Epithelial cell of esophagus (primary cell): ENCODE measurements at regions not wholly inside any gene's neighbourhood (a gene's known extent, or its start where the extent isn't known, plus 50 kb on each side); places are given as distances from the start of the nearest gene placed in this dataset.
A peak's percentile ranks its signal among the peaks of the same experiment; 100 is the strongest.

ENCODE experiments used
- DNase-seq: peaks from one replicate; pipeline ENCODE4 v3.0.0; 2010; ENCODE audit warnings: low read depth
- H3K4me3 ChIP-seq: 2 replicates; pipeline ENCODE4 v1.5.1; 2011; ENCODE audit warnings: mild to moderate bottlenecking, low read length, control low read depth
- TF ChIP-seq, protein P1 (sequence below): IDR thresholded peaks from 2 replicates; pipeline ENCODE4 v1.5.1; 2011; ENCODE audit warnings: low read depth, mild to moderate bottlenecking, low read length, control low read depth, inconsistent platforms; ENCODE audit not compliant: insufficient read depth; ENCODE audit errors: missing control alignments

DNA sequence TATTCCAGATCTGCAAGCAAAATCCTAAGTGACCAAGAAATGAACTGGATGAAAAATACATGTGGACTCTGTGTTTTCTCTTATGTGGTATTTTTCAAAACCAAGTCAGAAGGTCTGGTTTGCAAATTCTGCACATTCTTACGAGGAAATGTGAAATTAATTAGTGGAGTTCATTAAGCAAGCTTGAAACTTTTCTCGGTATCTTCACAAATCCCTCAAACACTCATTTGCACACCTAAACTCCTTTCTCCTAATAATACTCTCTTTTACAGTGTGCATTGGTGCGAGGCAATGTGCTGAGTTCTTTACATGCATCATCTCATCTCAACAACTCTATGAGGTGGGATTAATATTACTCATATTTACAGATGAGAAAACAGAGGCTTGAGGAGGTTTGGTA, 82.1 kb downstream of the MTERF1 start:
- no peak overlapping the region for H3K4me3 ChIP-seq
- TF ChIP-seq, protein P1, sequence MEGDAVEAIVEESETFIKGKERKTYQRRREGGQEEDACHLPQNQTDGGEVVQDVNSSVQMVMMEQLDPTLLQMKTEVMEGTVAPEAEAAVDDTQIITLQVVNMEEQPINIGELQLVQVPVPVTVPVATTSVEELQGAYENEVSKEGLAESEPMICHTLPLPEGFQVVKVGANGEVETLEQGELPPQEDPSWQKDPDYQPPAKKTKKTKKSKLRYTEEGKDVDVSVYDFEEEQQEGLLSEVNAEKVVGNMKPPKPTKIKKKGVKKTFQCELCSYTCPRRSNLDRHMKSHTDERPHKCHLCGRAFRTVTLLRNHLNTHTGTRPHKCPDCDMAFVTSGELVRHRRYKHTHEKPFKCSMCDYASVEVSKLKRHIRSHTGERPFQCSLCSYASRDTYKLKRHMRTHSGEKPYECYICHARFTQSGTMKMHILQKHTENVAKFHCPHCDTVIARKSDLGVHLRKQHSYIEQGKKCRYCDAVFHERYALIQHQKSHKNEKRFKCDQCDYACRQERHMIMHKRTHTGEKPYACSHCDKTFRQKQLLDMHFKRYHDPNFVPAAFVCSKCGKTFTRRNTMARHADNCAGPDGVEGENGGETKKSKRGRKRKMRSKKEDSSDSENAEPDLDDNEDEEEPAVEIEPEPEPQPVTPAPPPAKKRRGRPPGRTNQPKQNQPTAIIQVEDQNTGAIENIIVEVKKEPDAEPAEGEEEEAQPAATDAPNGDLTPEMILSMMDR = no peak
- DNase-seq = no peak

DNA sequence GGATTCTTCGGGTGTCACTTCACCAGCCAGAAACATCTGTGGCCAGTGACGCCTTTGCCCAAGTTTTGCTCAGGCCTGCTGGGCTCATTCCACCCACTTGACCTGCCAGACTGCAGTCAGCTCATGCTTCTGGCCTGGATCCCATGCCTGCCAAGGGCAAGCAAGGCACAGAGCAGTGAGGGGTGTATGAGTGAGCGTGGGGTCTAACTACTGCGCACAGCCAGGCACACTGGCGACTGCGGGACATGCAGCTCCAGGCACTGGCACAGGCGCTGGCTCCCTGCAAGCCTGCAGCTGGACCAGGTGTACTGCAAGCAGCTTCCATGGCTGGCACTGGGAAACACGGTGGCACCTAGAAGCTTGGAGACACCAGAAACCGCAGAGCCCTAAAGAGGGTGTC, 80.1 kb downstream of the MTERF1 start:
- DNase-seq = no peak
- TF ChIP-seq, protein P1 = no peak
- no peak overlapping the region for H3K4me3 ChIP-seq

DNA sequence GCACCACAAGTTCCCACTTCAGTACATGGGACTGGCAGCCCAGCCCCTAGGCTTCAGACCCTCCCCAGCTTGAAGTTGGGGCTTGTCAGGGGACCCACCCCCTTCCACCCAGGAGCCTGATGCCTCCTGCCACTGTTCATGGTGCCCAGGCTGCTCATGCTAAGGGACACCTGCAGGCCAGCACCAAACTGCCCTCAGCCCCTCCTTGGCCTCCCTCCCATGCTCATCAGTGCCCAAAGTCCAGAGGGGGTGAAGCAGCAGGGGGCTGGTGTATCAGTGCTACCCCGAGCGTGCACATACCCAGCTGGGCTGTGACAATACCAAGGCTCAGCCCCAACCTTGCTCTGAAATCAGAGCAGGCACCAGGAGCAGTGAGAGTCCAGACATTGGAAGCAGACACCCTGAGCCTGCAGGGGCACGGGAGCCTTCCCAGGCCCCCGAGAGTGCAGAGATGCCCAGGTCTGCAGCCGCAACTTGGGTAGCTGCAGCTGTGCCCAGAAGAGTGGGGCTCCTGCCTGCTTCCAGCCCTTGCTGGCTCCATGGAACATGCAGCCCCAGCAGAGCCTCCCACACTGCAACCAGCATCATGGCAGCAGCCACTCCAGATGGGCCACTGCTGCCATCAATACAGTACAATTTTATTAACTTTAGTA, 79.0 kb downstream of the MTERF1 start:
- DNase-seq = no peak
- no peak overlapping the region for H3K4me3 ChIP-seq
- TF ChIP-seq, protein P1 = no peak

DNA sequence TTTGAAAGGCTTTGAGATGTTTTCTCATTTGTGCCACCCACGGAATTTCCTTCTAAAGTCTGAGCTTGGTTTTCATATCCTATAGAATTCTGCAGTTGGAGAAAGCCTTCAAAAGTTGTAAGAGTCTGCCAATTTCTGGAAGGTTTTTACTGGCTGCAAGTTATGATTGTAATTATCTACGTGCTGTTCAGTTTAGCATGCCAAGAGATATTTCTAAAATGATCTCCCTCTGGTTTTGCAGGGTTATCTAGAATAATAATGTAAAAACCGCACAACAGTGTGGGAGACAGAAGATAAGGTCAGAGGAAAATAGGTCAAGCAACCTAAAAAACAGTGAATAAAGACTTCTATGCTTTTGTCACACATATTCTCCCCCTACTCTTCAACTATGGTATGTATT, 69.3 kb downstream of the MTERF1 start:
- TF ChIP-seq, protein P1 = no peak
- DNase-seq = no peak
- H3K4me3 ChIP-seq = no peak overlapping the region

DNA sequence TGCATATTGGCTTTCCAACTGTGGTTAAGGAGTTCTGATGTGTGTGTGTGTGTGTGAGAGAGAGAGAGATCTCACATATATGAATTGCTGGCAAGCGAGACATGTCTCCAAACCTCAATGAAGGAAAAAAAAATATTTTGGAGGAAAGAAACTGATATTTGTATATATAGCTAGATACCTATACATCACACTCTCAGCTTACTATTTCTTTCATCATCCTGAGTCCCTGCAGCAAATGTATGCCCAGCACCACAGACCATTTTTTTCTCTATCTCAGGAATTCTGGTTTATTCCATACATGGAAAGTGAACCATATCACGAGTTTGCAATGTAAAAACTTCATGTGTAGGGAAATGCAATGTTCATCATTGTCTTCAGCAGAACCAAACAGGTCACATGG, 68.9 kb downstream of the MTERF1 start:
- TF ChIP-seq, protein P1 = no peak
- H3K4me3 ChIP-seq = no peak overlapping the region
- no peak for DNase-seq

DNA sequence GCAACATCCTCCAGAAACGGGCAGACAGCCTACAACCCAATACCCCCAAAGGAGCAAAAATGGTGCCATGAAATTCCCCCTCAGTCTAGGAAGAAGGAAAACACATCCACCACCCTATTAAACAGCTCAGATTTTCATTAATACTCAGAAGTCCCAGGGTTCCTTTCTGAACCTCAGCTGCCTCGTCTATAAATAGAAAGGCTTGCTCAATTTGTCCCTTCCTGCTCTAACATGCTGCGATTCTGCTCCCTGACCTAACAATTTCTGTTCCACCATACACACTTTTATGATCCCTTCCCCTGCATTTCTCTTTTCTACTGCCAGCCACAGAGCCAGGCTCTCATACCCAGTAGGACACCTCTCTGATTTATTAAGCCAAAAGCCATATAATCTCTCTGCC, 68.1 kb downstream of the MTERF1 start:
- DNase-seq = peak; percentile 11
- TF ChIP-seq, protein P1 = no peak
- H3K4me3 ChIP-seq = no peak overlapping the region

DNA sequence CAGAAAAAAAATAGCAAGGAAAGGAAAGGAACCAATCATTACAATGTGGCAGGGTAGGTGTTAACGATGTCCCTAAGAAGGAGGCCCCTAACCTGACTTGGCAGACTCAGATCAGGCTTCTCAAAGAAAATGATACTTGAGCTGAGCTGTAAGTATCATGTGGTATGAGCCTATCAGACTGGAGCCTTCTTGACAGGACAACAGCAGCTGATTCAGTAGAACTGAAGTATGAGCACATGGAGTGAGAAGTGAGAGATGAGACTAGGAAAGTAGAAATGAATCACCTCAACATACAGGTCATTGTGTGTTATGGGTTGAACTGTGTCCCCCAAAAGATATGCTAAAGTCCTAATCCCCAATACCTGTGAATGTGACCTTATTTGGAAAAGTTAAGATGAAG, 66.3 kb downstream of the MTERF1 start:
- DNase-seq = peak; percentile 4
- TF ChIP-seq, protein P1 = no peak
- no peak overlapping the region for H3K4me3 ChIP-seq
